Left ventricle myocardium inferior (tissue), 1 donor: ENCODE measurements at regions not wholly inside any gene's neighbourhood (a gene's known extent, or its start where the extent isn't known, plus 50 kb on each side); places are given as distances from the start of the nearest gene placed in this dataset.
"Not testable (repeated sequence)": the region's sequence is repeated elsewhere in the genome, so short reads cannot be mapped to it uniquely, and the experiment has no call there.

ENCODE experiments used
- DNase-seq: peaks from one replicate; pipeline ENCODE4 v3.0.0-alpha.2; 2020
- H3K27ac ChIP-seq: fragments of 200-600 bp; replicated peaks from 2 replicates; pipeline ENCODE4 v1.8.0; 2021
- H3K27me3 ChIP-seq: fragments of 200-600 bp; 2 replicates; pipeline ENCODE4 v1.8.0; 2021; ENCODE audit warnings: low read depth
- H3K36me3 ChIP-seq: fragments of 200-600 bp; 2 replicates; pipeline ENCODE4 v1.8.0; 2021
- H3K4me1 ChIP-seq: fragments of 200-600 bp; 2 replicates; pipeline ENCODE4 v1.8.0; 2021
- H3K4me3 ChIP-seq: fragments of 200-600 bp; 2 replicates; pipeline ENCODE4 v1.8.0; 2021; ENCODE audit warnings: mild to moderate bottlenecking, moderate library complexity
- H3K9me3 ChIP-seq: fragments of 200-600 bp; replicated peaks from 2 replicates; pipeline ENCODE4 v1.8.0; 2021
- intact Hi-C: fragments of 100-400 bp; cut with micrococcal nuclease; formaldehyde crosslinking; loops from one replicate; pipeline ENCODE4 v1.11.0; 2022
- TF ChIP-seq, protein P1 (sequence below): fragments of 200-600 bp; IDR thresholded peaks from 2 replicates; pipeline ENCODE4 v1.8.0; 2021; ENCODE audit warnings: antibody characterized with exemption, mild to moderate bottlenecking, borderline replicate concordance
- donor health status: DM: no; HTN: yes; CAD: no; lungs with severe emphysema.

DNA sequence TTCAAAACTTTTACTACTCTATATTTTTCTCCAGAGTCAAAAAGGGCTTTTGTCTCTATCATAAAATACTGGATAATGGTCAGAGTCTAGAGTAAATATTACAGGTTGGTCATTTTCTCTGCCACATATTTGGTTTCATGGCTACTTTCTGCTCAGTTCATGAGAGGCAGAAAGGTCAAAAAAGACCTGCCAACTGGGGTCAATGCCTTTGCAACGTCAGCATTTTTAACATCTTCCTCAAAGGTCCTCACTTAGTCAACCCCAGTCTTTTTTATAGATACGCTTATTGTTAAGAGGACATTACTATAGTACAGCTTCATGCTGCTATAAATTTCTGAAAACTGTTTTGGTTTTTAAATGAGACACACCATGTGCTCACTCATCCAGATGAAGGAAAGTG is 312.1 kb upstream of the ARHGEF26 start:
- Histone ChIP-seq H3K4me1 (no peaks in the 10 kb centered on the region), H3K9me3 (no peaks in the 10 kb centered on the region), H3K27me3 (no peaks in the 10 kb centered on the region), H3K4me3 (no peak overlapping the region), H3K27ac (no peak overlapping the region), H3K36me3 (no peaks in the 10 kb centered on the region)
- TF ChIP-seq, protein P1, sequence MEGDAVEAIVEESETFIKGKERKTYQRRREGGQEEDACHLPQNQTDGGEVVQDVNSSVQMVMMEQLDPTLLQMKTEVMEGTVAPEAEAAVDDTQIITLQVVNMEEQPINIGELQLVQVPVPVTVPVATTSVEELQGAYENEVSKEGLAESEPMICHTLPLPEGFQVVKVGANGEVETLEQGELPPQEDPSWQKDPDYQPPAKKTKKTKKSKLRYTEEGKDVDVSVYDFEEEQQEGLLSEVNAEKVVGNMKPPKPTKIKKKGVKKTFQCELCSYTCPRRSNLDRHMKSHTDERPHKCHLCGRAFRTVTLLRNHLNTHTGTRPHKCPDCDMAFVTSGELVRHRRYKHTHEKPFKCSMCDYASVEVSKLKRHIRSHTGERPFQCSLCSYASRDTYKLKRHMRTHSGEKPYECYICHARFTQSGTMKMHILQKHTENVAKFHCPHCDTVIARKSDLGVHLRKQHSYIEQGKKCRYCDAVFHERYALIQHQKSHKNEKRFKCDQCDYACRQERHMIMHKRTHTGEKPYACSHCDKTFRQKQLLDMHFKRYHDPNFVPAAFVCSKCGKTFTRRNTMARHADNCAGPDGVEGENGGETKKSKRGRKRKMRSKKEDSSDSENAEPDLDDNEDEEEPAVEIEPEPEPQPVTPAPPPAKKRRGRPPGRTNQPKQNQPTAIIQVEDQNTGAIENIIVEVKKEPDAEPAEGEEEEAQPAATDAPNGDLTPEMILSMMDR, result no peak
- no peak for DNase-seq
- intact Hi-C loops, result no loop called here

DNA sequence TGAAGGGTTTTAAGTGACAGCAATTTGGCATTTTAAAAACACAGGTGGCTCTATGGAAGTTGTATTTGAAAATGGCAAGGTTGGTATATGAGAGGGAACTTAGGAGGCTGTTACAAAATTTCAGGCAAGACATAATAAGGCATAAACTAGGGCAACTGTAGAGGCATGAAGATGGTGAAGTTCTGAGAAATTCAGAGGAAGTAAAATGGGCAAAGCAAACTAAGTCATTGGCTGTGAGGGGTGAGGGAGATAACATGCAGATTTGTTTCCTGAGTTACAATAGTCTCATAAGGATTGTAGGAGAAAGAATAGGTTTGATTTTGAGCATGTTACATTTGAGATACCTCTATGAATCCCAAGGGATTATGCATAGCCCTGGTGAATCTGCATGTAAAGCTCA is 302.9 kb upstream of the ARHGEF26 start:
- Histone ChIP-seq H3K4me3 (no peak overlapping the region), H3K27ac (no peak overlapping the region)
- intact Hi-C loops, result no loop called here

GRCh38 chr3:153820035-153820434 is 301.2 kb upstream of the ARHGEF26 start:
- H3K9me3 ChIP-seq, result peaks cover 3% of the 10 kb centered on the region
- no peaks in the 10 kb centered on the region for H3K27me3 ChIP-seq
- TF ChIP-seq, protein P1, result no peak
- intact Hi-C loops, result no loop called here
- no peak for DNase-seq
- no peaks in the 10 kb centered on the region for H3K4me1 ChIP-seq
- H3K4me3 ChIP-seq, result no peak overlapping the region
- no peaks in the 10 kb centered on the region for H3K36me3 ChIP-seq
- H3K27ac ChIP-seq, result no peak overlapping the region

More for the DNA sequence above, 302.9 kb upstream of the ARHGEF26 start:
- Histone ChIP-seq H3K9me3 (peaks cover 3% of the 10 kb centered on the region), H3K36me3 (no peaks in the 10 kb centered on the region), H3K4me1 (no peaks in the 10 kb centered on the region), H3K27me3 (no peaks in the 10 kb centered on the region)
- DNase-seq, result no peak
- TF ChIP-seq, protein P1, result no peak

GRCh38 chr3:153828346-153828745 is 292.8 kb upstream of the ARHGEF26 start:
- H3K9me3 ChIP-seq, DNase-seq, intact Hi-C loops, H3K4me1 ChIP-seq, H3K27ac ChIP-seq, H3K4me3 ChIP-seq, H3K27me3 ChIP-seq, H3K36me3 ChIP-seq: not testable (repeated sequence)

GRCh38 chr3:153829606-153830170 is 291.5 kb upstream of the ARHGEF26 start:
- peaks cover 13% of the 10 kb centered on the region for H3K9me3 ChIP-seq
- no peaks in the 10 kb centered on the region for H3K4me1 ChIP-seq
- no peak for DNase-seq
- no peak overlapping the region for H3K4me3 ChIP-seq
- no peaks in the 10 kb centered on the region for H3K27me3 ChIP-seq
- intact Hi-C loops, result no loop called here
- TF ChIP-seq, protein P1, result no peak
- H3K36me3 ChIP-seq, result no peaks in the 10 kb centered on the region
- no peak overlapping the region for H3K27ac ChIP-seq

GRCh38 chr3:153830552-153830951 is 290.6 kb upstream of the ARHGEF26 start:
- intact Hi-C loops, result no loop called here
- TF ChIP-seq, protein P1, result no peak

More at GRCh38 chr3:153830552-153830951, 290.6 kb upstream of the ARHGEF26 start:
- DNase-seq, result no peak
- H3K36me3 ChIP-seq, result no peaks in the 10 kb centered on the region
- H3K9me3 ChIP-seq, result peaks cover 10% of the 10 kb centered on the region
- H3K27ac ChIP-seq, result no peak overlapping the region
- H3K4me1 ChIP-seq, result no peaks in the 10 kb centered on the region
- H3K4me3 ChIP-seq, result no peak overlapping the region
- no peaks in the 10 kb centered on the region for H3K27me3 ChIP-seq
